T-helper 22 cell (primary cell): ENCODE measurements at regions not wholly inside any gene's neighbourhood (a gene's known extent, or its start where the extent isn't known, plus 50 kb on each side); places are given as distances from the start of the nearest gene placed in this dataset.

Experiments used
- DNase-seq: peaks from one replicate; pipeline ENCODE4 v3.0.0-alpha.2; 2020; ENCODE audit warnings: low read depth

GRCh38 chr1:87926921-87927320 is 598.2 kb downstream of the LMO4 start:
- DNase-seq = no peak

GRCh38 chr1:87927391-87928280 is 599.0 kb downstream of the LMO4 start:
- no peak for DNase-seq

- DNase-seq = no peak
These were observed 599.9 kb downstream of the LMO4 start for GRCh38 chr1:87928623-87929022.

GRCh38 chr1:87929906-87930305 is 601.2 kb downstream of the LMO4 start:
- no peak for DNase-seq

- no peak for DNase-seq
These were observed 602.1 kb downstream of the LMO4 start for GRCh38 chr1:87930796-87931195.

- DNase-seq = no peak
These were observed 604.5 kb downstream of the LMO4 start for GRCh38 chr1:87933171-87933570.

GRCh38 chr1:87935130-87935529 is 606.5 kb downstream of the LMO4 start:
- no peak for DNase-seq

- no peak for DNase-seq
These were observed 609.2 kb downstream of the LMO4 start for GRCh38 chr1:87937831-87938395.

GRCh38 chr1:87938631-87939030 is 610.0 kb downstream of the LMO4 start:
- DNase-seq = no peak

GRCh38 chr1:87939444-87939843 is 610.8 kb downstream of the LMO4 start:
- no peak for DNase-seq

GRCh38 chr1:87940421-87940820 is 611.7 kb downstream of the LMO4 start:
- DNase-seq = no peak

- no peak for DNase-seq
These were observed 612.8 kb downstream of the LMO4 start for GRCh38 chr1:87941337-87941946.

- DNase-seq = no peak
These were observed 613.5 kb downstream of the LMO4 start for GRCh38 chr1:87942165-87942564.

- no peak for DNase-seq
These were observed 621.0 kb downstream of the LMO4 start for GRCh38 chr1:87949711-87950110.

- DNase-seq = no peak
These were observed 621.7 kb downstream of the LMO4 start for GRCh38 chr1:87950369-87950768.

- no peak for DNase-seq
These were observed 622.7 kb downstream of the LMO4 start for GRCh38 chr1:87951409-87951808.

GRCh38 chr1:87951852-87952251 is 623.2 kb downstream of the LMO4 start:
- DNase-seq = no peak

GRCh38 chr1:87953121-87953520 is 624.4 kb downstream of the LMO4 start:
- DNase-seq = no peak

- peak; percentile 5 for DNase-seq
These were observed 625.2 kb downstream of the LMO4 start for GRCh38 chr1:87953732-87954344.

GRCh38 chr1:87955038-87955437 is 626.4 kb downstream of the LMO4 start:
- no peak for DNase-seq

GRCh38 chr1:87956072-87956471 is 627.4 kb downstream of the LMO4 start:
- no peak for DNase-seq

- DNase-seq = no peak
These were observed 628.1 kb downstream of the LMO4 start for GRCh38 chr1:87956750-87957149.

GRCh38 chr1:87957331-87957730 is 628.7 kb downstream of the LMO4 start:
- no peak for DNase-seq
